SIG-M5 treated with dmso at 0.1 percent for 504 hours (cell line): ENCODE measurements at regions not wholly inside any gene's neighbourhood (a gene's known extent, or its start where the extent isn't known, plus 50 kb on each side); places are given as distances from the start of the nearest gene placed in this dataset.
A peak's percentile ranks its signal among the peaks of the same experiment; 100 is the strongest.
"Not testable (repeated sequence)": the region's sequence is repeated elsewhere in the genome, so short reads cannot be mapped to it uniquely, and the experiment has no call there.

Experiments used
- DNase-seq: peaks from one replicate; lab custom pipeline; 2025; ENCODE audit not compliant: unreplicated experiment; lab: John Stamatoyannopoulos, UW

GRCh38 chr7:32816409-32816948 lies 75.1 kb downstream of the KBTBD2 start:
- DNase-seq: not testable (repeated sequence)

- not testable (repeated sequence) for DNase-seq
These were observed 76.8 kb downstream of the KBTBD2 start for GRCh38 chr7:32814779-32815178.

GRCh38 chr7:32809871-32810270 lies 81.7 kb downstream of the KBTBD2 start:
- DNase-seq: no peak

DNA sequence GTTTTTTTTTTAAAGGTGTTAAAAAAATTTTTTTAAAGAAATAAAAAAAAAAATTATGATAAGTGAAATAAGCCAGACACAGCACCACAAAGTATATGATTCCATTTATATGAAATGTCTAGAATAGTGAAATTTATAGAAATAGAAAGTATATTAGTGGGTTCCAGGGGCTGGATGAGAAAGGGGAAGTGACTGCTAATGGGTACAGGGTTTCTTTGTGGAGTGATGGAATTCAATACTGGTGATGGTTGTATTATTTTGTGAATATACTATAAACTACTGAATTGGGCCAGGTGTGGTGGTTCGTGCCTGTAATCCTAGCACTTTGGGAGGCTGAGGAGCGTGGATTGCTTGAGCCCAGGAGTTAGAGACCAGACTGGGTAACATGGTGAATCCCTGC lies 82.2 kb downstream of the KBTBD2 start:
- DNase-seq: no peak

GRCh38 chr7:32803406-32804141 lies 88.0 kb downstream of the KBTBD2 start:
- no peak for DNase-seq

- no peak for DNase-seq
These were observed 89.2 kb downstream of the KBTBD2 start for GRCh38 chr7:32802305-32802910.

DNA sequence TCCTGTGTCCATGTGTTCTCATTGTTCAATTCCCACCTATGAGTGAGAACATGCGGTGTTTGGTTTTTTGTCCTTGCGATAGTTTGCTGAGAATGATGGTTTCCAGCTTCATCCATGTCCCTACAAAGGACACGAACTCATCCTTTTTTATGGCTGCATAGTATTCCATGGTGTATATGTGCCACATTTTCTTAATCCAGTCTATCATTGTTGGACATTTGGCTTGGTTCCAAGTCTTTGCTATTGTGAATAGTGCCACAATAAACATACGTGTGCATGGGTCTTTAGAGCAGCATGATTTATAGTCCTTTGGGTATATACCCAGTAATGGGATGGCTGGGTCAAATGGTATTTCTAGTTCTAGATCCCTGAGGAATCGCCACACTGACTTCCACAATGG lies 98.5 kb downstream of the KBTBD2 start:
- not testable (repeated sequence) for DNase-seq

DNA sequence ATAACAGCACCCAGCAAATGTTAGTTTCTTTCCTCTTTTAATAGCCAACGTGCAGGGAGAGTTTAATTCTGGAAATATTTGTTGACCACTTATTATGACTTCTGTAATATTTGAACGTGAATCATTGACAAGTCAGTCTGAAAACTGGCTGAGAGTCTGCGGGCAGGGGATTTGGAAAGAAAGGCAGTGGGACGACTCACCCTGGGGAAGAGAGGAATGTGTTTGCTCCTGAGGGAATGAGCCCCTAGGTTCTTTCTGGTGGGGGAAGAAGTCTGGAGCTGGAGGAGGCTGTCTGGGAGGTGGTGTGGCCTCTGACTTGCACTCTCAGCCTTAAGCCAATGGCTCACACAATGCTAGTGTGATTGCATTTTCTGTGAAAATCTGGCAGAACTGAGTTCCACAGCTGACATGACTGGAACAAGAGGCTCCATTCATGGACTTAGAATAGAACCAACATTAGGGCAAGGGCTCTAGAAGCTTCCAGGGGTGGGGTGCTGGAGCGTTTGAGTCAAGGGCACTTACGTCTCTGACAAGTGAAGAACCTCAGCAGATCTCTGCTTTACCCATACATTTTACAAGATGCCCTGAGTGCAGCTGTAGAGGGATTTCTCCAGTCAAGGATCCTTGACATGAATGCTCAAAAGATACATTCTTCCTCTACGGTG lies 100.7 kb downstream of the KBTBD2 start:
- not testable (repeated sequence) for DNase-seq

DNA sequence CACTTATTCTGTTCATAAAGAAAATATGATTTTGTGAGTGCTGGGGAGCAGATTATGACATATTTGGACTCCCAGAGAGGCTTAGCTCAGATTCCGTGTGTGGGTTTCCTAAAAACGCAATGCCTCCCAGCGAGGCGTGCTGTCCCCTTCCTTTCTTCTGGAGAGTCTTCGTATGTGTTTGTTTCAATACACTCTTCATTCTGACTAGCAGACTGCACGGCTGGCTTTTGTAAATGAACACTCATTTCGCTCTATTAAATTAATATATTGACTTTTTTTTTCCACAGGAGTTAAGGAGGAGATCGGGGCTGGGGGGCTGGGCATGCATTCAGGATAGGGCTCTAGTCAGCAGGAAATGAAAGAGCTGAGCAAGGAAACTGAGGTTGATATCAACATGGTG lies 102.3 kb downstream of the KBTBD2 start:
- not testable (repeated sequence) for DNase-seq

DNA sequence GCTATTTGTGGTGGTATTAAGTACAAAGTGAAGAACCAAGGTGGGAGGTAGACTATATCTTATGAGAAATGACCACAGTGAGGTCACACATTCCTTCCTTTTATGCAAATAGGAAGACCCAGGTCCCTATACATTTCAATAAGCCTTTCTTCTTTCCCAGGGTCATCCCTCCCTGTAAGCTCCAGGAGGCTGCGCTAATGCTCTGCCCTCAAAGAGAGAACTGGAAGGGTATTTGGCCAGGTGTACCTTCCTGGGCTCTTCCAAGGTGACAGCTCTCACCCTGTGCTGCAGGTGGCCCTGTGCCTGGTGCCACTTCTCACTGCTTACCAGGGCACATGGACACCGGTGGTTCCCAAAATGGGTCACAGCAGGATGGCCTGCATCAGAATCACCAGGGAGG lies 103.4 kb downstream of the KBTBD2 start:
- not testable (repeated sequence) for DNase-seq

GRCh38 chr7:32785365-32785944 lies 106.1 kb downstream of the KBTBD2 start:
- DNase-seq: not testable (repeated sequence)

DNA sequence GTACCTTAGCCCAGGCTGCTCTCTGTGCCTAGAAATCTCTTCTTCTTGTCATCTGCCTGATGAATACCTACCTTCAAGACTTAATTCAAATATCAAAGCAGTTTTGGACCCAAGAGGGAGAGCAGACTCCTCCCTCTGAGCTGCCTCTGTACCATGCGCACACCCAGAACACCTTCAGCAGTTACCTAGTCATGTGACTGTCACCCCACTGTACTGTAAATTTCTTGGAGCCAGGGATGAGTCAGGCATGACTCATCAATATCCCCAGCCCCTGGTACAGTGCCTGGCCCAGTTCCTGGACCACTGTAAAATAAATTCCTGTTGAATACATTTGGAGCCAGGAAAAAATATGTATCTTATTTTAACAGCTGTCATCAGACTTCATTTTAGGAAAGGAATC lies 111.7 kb downstream of the KBTBD2 start:
- DNase-seq: not testable (repeated sequence)

GRCh38 chr7:32779167-32779566 lies 112.4 kb downstream of the KBTBD2 start:
- no peak for DNase-seq

DNA sequence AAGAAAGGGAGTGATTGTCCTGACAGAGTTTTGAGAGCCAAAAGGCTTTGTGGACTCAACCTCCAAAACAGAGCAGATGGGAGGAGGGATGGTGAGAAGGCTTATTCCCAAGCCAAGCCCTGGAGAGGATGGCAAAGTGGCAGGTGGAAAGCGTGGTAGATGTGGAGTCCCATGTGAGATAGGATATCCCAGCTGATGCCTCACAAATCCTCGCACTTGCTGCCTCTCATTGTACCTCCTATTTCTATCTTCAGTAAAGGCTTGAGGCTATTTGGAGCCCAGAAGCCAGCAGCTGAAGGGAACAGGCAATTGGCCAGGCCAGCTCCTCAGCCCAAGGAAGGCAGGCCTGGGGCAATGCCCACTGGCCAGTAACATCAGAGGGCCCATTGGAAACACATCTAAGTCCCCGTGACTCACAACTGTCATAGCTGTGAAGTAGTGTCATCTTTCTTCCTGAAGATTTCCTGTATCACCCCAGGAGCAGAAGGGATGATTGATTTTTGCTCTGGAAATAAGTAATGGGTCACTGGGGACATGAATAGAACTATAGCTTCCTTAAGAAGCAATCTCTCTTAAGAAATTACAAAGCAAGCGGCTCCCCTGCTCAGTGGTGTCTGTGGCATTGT lies 114.4 kb downstream of the KBTBD2 start:
- not testable (repeated sequence) for DNase-seq

DNA sequence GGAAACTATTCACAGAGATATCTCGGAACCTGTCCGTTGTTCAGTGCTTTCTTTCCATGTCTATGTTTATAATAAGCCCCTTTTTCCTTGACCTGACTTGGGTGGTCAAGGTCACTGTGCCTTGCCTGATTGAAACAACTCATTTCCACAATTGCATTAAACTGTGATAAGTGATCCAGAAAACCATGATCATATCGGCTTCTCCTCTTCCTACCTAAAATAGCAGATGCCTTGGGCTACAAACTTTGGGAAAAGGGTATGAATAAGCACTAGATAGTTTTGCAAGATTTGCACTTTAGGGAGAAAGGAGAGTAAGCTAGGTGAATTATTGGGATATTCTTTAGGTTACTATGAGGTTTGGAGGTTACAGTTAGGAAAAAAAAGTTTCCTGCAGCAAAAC lies 115.2 kb downstream of the KBTBD2 start:
- DNase-seq: not testable (repeated sequence)

GRCh38 chr7:32775809-32776208 lies 115.8 kb downstream of the KBTBD2 start:
- DNase-seq: not testable (repeated sequence)

DNA sequence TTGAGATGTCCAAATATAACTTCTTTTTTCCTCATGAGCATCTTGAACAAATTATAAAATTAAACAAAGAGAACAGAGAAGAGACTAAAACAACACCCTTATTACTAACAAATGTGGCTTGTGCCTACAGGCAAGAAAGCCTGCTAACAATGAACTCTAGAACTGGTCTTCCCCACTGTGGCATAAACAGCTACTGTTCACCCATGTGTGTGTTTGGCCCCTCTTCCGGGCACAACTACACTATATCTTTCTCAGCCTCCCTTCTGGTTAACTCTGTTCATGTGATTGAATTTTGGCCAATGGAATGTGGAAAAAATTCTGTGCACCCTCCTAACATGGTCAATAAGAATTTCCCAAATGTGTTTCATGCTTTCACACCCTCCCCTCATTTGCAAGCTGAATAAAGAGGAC lies 117.0 kb downstream of the KBTBD2 start:
- no peak for DNase-seq

- DNase-seq: not testable (repeated sequence)
These were observed 122.6 kb downstream of the KBTBD2 start for GRCh38 chr7:32768866-32769510.

DNA sequence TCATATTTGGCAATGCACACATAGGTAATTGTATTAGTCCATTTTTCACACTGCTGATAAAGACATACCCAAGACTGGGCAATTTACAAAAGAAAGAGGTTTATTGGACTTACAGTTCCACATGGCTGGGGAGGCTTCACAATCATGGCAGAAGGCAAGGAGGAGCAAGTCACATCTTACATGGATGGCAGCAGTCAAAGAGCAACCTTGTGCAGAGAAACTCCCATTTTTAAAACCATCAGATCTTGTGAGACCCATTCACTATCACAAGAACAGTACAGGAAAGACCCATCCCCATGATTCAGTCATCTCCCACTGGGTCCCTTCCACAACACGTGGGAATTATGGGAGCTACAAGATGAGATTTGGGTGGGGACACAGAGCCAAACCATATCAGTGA lies 123.2 kb downstream of the KBTBD2 start:
- not testable (repeated sequence) for DNase-seq

GRCh38 chr7:32765649-32766251 lies 125.8 kb downstream of the KBTBD2 start:
- DNase-seq: peak; percentile 3
